Karpas-422 (cell line): ENCODE measurements at regions not wholly inside any gene's neighbourhood (a gene's known extent, or its start where the extent isn't known, plus 50 kb on each side); places are given as distances from the start of the nearest gene placed in this dataset.
"Not testable (repeated sequence)": the region's sequence is repeated elsewhere in the genome, so short reads cannot be mapped to it uniquely, and the experiment has no call there.

ENCODE experiments used
- DNase-seq: peaks from one replicate; pipeline ENCODE4 v3.0.0-alpha.2; 2015
- H2AFZ ChIP-seq: fragments of 200-600 bp; sonication (generic); 2 replicates; pipeline ENCODE4 v1.6.1; 2014; ENCODE audit warnings: antibody characterized with exemption, low read length, mixed read lengths
- H3K27ac ChIP-seq: fragments of 200-600 bp; sonication (generic); 2 replicates; pipeline ENCODE4 v1.5.1; 2014; ENCODE audit warnings: mild to moderate bottlenecking, low read length, moderate library complexity
- H3K27me3 ChIP-seq: fragments of 200-600 bp; sonication (generic); 2 replicates; pipeline ENCODE4 v1.6.1; 2014; ENCODE audit warnings: low read length, mixed read lengths
- H3K36me3 ChIP-seq: fragments of 200-600 bp; sonication (generic); 2 replicates; pipeline ENCODE4 v1.6.1; 2014; ENCODE audit warnings: low read length, mixed read lengths; ENCODE audit not compliant: insufficient read depth
- H3K4me1 ChIP-seq: fragments of 200-600 bp; sonication (generic); 2 replicates; pipeline ENCODE4 v1.6.1; 2014; ENCODE audit warnings: mild to moderate bottlenecking, low read length, mixed read lengths
- H3K4me2 ChIP-seq: fragments of 200-600 bp; sonication (generic); 2 replicates; pipeline ENCODE4 v1.6.1; 2014; ENCODE audit warnings: low read length, low read depth, mild to moderate bottlenecking; ENCODE audit not compliant: poor library complexity, severe bottlenecking
- H3K4me3 ChIP-seq: fragments of 200-600 bp; sonication (generic); 2 replicates; pipeline ENCODE4 v1.5.1; 2014; ENCODE audit warnings: mild to moderate bottlenecking, antibody characterized with exemption, low read length, mixed read lengths
- H3K79me2 ChIP-seq: fragments of 200-600 bp; sonication (generic); 2 replicates; pipeline ENCODE4 v1.6.1; 2014; ENCODE audit warnings: mild to moderate bottlenecking, low read length, mixed read lengths
- H3K9ac ChIP-seq: fragments of 200-600 bp; sonication (generic); 2 replicates; pipeline ENCODE4 v1.6.0; 2014; ENCODE audit warnings: low read length
- H3K9me2 ChIP-seq: fragments of 200-600 bp; sonication (generic), shearing (Covaris generic); replicated peaks from 2 replicates; pipeline ENCODE4 v1.6.0; 2014; ENCODE audit warnings: mild to moderate bottlenecking, low read length, moderate library complexity; ENCODE audit not compliant: insufficient read depth
- H3K9me3 ChIP-seq: fragments of 300-700, 200-600 bp; sonication (generic); 2 replicates; pipeline ENCODE4 v1.6.1; 2014; ENCODE audit warnings: low read length, mixed read lengths
- H4K20me1 ChIP-seq: fragments of 200-600 bp; sonication (generic); 2 replicates; pipeline ENCODE4 v1.6.1; 2014; ENCODE audit warnings: mild to moderate bottlenecking, antibody characterized with exemption, low read length, low read depth; ENCODE audit not compliant: insufficient read depth

DNA sequence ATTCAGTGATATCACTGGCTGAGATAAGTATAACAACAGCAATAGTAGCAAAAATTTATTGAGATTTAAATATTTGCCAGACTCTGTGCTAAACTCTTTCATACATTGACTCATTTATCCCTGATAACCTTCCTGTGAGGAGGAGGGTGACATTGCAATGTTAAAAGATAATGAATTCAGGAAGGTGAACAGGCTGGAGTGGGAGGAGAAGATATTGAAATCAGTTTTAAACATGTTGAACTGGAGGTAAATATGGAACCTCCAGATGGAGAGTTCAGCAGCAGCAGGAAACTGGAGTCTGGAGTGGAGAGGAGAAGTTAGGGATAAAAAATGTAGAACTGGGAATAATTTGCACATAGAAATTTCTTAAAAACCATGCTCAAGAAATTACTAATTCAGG lies 142.0 kb upstream of the FAT3 start:
- Histone ChIP-seq H3K27me3 (no peaks in the 10 kb centered on the region), H3K79me2 (no peaks in the 10 kb centered on the region), H3K27ac (no peak overlapping the region), H3K9me2 (no peaks in the 10 kb centered on the region; the same call in 1 of the 2 replicates), H3K9me3 (peaks cover 56% of the 10 kb centered on the region), H3K36me3 (no peaks in the 10 kb centered on the region), H3K4me3 (no peak overlapping the region), H4K20me1 (no peaks in the 10 kb centered on the region), H2AFZ (no peak overlapping the region), H3K4me1 (no peaks in the 10 kb centered on the region), H3K4me2 (no peak overlapping the region), H3K9ac (no peak overlapping the region)
- no peak for DNase-seq

- H4K20me1 ChIP-seq, DNase-seq, H3K27ac ChIP-seq, H2AFZ ChIP-seq, H3K9ac ChIP-seq, H3K4me2 ChIP-seq, H3K79me2 ChIP-seq, H3K4me3 ChIP-seq, H3K27me3 ChIP-seq, H3K36me3 ChIP-seq, H3K4me1 ChIP-seq, H3K9me2 ChIP-seq: not testable (repeated sequence)
- H3K9me3 ChIP-seq, result peaks cover 24% of the 10 kb centered on the region
Observed at GRCh38 chr11:92074498-92074897, 150.1 kb upstream of the FAT3 start.

GRCh38 chr11:92071660-92072059 lies 153.0 kb upstream of the FAT3 start:
- peaks cover 29% of the 10 kb centered on the region for H3K9me3 ChIP-seq
- no peak overlapping the region for H3K4me2 ChIP-seq
- no peaks in the 10 kb centered on the region for H3K36me3 ChIP-seq
- DNase-seq, result no peak
- H3K4me3 ChIP-seq, result no peak overlapping the region
- H3K27ac ChIP-seq, result no peak overlapping the region
- no peaks in the 10 kb centered on the region for H3K9me2 ChIP-seq
- H4K20me1 ChIP-seq, result no peaks in the 10 kb centered on the region
- H2AFZ ChIP-seq, result no peak overlapping the region
- H3K9ac ChIP-seq, result no peak overlapping the region
- H3K4me1 ChIP-seq, result no peaks in the 10 kb centered on the region
- H3K27me3 ChIP-seq, result no peaks in the 10 kb centered on the region
- no peaks in the 10 kb centered on the region for H3K79me2 ChIP-seq

DNA sequence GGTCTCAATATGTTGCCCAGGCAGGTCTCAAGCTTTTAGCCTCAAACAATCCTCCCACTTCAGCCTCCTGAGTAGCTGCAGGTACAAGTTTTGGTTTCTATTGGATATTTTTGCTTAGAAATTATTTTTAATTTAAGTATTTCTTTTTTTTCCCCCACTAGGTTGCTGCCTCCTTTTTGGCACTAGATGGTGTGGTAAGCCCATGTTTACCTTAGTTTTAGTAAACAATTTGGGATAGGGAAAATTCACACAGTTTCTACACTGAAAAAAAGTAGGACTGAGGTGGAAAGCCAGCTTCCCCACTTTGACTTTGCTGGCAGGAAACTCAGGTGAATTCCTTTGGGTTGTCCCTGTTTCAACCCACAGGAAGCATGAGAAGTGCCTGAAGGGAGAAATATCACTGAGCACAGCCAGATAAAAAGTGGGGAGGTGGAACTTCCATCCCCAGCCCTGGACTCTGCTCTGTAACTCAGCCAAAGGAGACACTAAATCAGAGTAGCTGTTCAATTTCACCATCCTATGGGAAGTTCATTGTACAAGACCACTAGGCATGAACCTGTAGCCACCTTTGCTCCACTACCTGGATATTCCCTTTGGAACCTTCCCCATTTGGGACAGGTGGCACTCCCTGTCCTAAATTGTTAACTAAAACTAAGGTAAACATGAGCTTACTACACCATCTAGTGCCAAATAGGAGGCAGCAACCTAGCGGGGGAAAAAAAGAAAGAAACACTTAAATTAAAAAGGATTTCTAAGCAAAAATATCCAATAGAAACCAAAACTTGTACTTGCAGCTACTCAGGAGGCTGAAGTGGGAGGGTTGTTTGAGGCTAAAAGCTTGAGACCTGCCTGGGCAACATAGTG lies 154.4 kb upstream of the FAT3 start:
- Histone ChIP-seq H3K36me3 (no peaks in the 10 kb centered on the region), H3K9me2 (no peaks in the 10 kb centered on the region), H3K9me3 (peaks cover 33% of the 10 kb centered on the region), H3K79me2 (no peaks in the 10 kb centered on the region), H3K4me3 (no peak overlapping the region), H3K4me2 (no peak overlapping the region), H2AFZ (no peak overlapping the region), H3K27me3 (no peaks in the 10 kb centered on the region), H4K20me1 (no peaks in the 10 kb centered on the region), H3K27ac (no peak overlapping the region), H3K9ac (no peak overlapping the region), H3K4me1 (no peaks in the 10 kb centered on the region)
- no peak for DNase-seq

DNA sequence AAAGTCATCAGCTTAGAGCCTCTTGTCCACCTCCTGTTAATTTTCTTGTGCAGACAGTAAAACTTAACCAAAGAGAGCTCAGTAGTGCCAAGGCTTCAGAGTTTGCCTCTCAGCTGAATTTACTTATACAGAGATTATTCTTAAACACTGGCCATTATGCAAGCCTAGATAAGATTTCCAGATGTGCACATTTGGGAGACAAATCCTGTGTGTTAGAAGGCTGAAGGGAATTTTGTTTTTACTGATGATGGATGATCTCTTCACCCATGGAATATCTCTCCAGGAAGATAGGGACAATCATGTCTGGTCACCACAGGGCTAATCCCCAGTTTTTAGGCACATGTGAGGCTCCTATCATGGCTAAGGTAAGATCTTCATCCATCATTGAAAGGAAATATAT lies 157.6 kb upstream of the FAT3 start:
- Histone ChIP-seq H3K9ac (no peak overlapping the region), H3K36me3 (no peaks in the 10 kb centered on the region), H3K4me2 (no peak overlapping the region), H3K27ac (no peak overlapping the region), H3K27me3 (no peaks in the 10 kb centered on the region), H3K9me2 (no peaks in the 10 kb centered on the region), H4K20me1 (no peaks in the 10 kb centered on the region), H3K4me1 (no peaks in the 10 kb centered on the region), H3K9me3 (peaks cover 61% of the 10 kb centered on the region), H3K4me3 (no peak overlapping the region), H2AFZ (no peak overlapping the region), H3K79me2 (no peaks in the 10 kb centered on the region)
- no peak for DNase-seq

GRCh38 chr11:92061456-92062062 lies 163.1 kb upstream of the FAT3 start:
- Histone ChIP-seq H4K20me1 (no peaks in the 10 kb centered on the region), H3K9ac (no peak overlapping the region), H3K27me3 (no peaks in the 10 kb centered on the region), H3K9me2 (no peaks in the 10 kb centered on the region), H3K36me3 (no peaks in the 10 kb centered on the region), H3K4me3 (no peak overlapping the region), H3K4me2 (no peak overlapping the region), H3K27ac (no peak overlapping the region), H3K79me2 (no peaks in the 10 kb centered on the region), H3K9me3 (peaks cover 79% of the 10 kb centered on the region), H3K4me1 (no peaks in the 10 kb centered on the region), H2AFZ (no peak overlapping the region)
- no peak for DNase-seq

GRCh38 chr11:92057849-92058442 lies 166.7 kb upstream of the FAT3 start:
- no peaks in the 10 kb centered on the region for H3K27me3 ChIP-seq
- no peak overlapping the region for H3K9ac ChIP-seq
- H3K4me2 ChIP-seq, result no peak overlapping the region

GRCh38 chr11:92053216-92053615 lies 171.4 kb upstream of the FAT3 start:
- no peak overlapping the region for H3K4me2 ChIP-seq
- no peaks in the 10 kb centered on the region for H3K79me2 ChIP-seq
- DNase-seq, result no peak
- no peak overlapping the region for H3K27ac ChIP-seq
- no peak overlapping the region for H3K9ac ChIP-seq
- no peaks in the 10 kb centered on the region for H3K27me3 ChIP-seq
- no peaks in the 10 kb centered on the region for H3K4me1 ChIP-seq
- H3K9me2 ChIP-seq, result no peaks in the 10 kb centered on the region
- no peaks in the 10 kb centered on the region for H3K36me3 ChIP-seq
- no peak overlapping the region for H3K4me3 ChIP-seq
- no peaks in the 10 kb centered on the region for H4K20me1 ChIP-seq
- peaks cover 74% of the 10 kb centered on the region for H3K9me3 ChIP-seq
- no peak overlapping the region for H2AFZ ChIP-seq

More at GRCh38 chr11:92057849-92058442, 166.7 kb upstream of the FAT3 start:
- no peaks in the 10 kb centered on the region for H4K20me1 ChIP-seq
- H3K9me3 ChIP-seq, result peaks cover 79% of the 10 kb centered on the region
- H2AFZ ChIP-seq, result no peak overlapping the region
- H3K27ac ChIP-seq, result no peak overlapping the region
- no peaks in the 10 kb centered on the region for H3K36me3 ChIP-seq
- no peak for DNase-seq
- no peaks in the 10 kb centered on the region for H3K4me1 ChIP-seq
- no peak overlapping the region for H3K4me3 ChIP-seq
- no peaks in the 10 kb centered on the region for H3K9me2 ChIP-seq
- H3K79me2 ChIP-seq, result no peaks in the 10 kb centered on the region
